GM19372 (cell line): ENCODE measurements at regions not wholly inside any gene's neighbourhood (a gene's known extent, or its start where the extent isn't known, plus 50 kb on each side); places are given as distances from the start of the nearest gene placed in this dataset.
"Not testable (repeated sequence)": the region's sequence is repeated elsewhere in the genome, so short reads cannot be mapped to it uniquely, and the experiment has no call there.

Experiments used
- ATAC-seq: cut with Tn5 transposase; IDR thresholded peaks from one replicate; pipeline ENCODE4 v1.9.1; 2021; ENCODE audit warnings: mild to moderate bottlenecking, low read depth, moderate library complexity; ENCODE audit not compliant: unreplicated experiment

- no peak for ATAC-seq
Observed at GRCh38 chr6:3919849-3920248, 70.7 kb downstream of the FAM50B start.

DNA sequence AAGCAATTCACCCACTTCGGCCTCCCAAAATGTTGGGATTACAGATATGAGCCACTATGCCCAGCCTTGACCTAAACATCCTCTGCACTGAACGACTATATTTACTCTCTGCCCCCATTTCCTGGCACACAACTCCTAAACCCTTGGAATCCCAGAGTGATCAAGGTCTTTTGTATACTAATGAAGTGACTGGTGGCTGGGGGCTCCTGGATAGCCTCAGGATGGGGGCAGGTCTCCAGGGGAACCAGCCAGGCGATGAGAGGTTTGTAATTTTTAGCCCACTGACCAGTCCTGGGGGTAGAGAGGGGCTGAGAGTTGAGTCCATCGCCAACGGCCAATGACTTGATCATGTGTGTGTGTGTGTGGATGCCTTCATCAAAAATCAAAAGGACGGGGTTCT lies 71.1 kb downstream of the FAM50B start:
- ATAC-seq: no peak

DNA sequence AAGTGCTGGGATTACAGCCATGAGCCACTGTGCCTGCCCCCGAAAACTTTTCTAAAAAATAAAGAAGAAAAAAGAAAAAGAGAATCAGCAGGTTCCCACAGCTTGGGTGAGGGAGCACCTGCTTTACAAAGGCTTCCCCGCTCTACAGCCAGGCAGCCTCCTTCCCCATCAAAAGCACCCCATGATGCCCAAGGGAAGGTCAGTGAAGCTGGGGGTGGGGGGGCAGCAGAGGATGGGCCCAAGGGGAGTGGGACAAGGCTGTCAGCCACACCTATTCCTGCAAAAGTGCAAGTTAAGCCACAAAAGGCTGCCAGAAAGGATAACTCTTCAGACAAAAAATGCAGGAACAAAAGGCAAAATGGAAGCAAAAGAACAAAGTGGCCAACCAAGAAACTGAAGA lies 72.5 kb downstream of the FAM50B start:
- no peak for ATAC-seq

- not testable (repeated sequence) for ATAC-seq
Observed at GRCh38 chr6:3922619-3923018, 73.4 kb downstream of the FAM50B start.

DNA sequence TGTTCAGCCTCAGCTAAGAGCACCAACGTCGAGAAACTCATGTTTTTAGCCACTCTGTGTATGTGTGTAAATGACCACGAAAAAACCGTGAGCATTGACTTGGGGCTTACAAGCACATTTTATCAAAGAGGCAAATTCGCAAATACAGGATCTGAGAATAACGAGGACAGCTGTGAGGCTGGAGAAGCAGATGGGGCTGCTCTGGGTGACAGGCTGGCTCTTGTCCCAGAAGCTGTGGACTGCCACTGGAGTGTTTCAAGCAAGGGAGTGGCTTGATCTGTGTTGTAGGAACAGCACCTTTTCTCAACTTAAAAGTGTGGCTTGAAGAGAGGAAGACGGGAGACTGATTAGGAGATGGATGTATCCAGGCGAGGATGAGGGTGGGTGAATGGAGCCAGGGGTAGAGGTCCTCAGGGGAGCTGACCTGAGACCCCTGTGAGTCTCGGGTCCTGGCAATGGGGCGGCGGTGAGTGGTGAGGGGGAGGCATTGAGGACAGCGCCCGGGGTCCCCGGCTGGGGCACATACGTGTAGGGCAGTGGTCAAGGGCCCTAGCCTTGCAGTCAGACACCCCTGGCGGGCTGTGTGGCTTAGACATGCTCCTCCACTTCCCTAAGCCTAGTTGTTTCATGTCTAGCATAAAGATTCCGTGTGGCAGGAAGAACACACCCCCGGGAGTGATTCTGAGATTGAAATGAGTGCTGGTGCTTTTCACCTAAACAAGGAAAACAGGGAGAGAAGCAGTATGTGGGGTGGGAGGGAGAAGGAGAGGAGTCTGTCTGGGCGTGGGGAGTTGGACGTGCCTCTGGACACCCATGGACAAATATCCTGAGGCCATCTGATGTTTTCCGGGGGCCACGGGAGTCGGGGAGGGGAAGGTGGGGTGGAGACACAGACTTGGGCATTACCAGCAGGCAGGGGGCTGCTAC lies 76.3 kb downstream of the FAM50B start:
- not testable (repeated sequence) for ATAC-seq

DNA sequence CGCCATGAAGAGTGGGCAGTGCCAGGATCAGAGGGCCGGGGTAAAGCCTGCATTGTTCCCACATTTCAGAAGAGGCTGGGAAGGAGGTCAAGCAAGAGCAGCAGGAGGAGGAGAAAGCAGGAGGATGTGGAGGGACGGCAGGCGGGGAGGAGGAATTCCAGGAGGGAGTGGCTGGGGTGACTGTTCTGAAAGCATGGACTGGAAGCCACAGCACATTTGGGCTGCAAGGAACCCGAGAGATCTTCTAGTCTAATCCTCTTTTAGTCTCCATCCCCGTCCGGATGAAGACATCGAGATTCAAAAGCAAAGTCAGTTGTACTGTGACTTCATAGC lies 76.9 kb downstream of the FAM50B start:
- no peak for ATAC-seq

- no peak for ATAC-seq
Observed at GRCh38 chr6:3928111-3928510, 78.9 kb downstream of the FAM50B start.

GRCh38 chr6:3929281-3929798 lies 80.2 kb downstream of the FAM50B start:
- no peak for ATAC-seq

DNA sequence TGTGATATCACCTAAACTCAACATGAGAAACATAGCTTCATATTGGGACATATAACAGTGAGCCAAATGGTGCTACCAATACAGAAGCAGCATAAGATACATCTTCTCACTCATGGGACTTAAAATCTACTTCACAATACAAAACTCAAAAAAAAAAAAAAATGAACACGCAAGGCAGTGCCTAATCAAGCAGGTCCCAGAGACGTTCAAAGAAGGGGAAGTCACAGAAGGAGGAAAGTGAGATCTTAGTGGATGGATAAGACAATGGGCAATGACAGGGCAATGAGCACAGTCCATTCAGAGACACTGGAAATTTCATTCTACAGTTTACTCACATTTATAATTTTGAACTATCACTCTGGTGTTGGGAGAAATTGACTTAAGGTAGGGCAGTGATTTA lies 88.3 kb downstream of the FAM50B start:
- no peak for ATAC-seq

DNA sequence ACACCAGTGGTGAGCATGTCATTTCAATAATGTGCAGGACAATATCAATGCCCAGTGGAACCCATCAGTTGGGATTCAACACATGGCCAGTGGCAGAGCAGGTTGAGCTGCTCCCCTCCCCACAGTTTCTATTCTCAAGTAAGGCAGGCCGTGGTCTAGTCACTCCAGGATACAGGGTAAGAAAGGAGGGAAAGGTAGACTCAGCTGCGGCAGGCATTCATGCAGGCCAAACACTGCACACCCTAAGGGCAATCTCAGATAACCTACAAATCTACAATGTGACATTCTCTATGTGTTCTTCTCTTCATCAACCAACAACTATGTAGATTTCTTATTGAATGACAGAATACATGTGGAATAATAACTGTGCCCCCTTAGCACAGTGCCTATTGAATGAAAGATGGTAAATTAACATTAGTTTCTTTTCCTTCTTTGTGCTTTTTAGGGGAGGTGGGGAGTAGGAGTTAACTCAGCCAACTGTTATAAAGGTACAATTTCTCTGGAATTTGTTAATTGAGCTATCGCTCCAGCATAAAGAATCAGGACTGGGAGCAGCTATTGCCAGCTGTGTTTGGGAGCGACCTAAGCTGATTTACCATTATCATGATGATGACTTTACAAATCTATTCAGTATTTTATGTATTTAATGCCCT lies 89.7 kb downstream of the FAM50B start:
- ATAC-seq: no peak

- no peak for ATAC-seq
Observed at GRCh38 chr6:3939368-3939958, 90.3 kb downstream of the FAM50B start.

DNA sequence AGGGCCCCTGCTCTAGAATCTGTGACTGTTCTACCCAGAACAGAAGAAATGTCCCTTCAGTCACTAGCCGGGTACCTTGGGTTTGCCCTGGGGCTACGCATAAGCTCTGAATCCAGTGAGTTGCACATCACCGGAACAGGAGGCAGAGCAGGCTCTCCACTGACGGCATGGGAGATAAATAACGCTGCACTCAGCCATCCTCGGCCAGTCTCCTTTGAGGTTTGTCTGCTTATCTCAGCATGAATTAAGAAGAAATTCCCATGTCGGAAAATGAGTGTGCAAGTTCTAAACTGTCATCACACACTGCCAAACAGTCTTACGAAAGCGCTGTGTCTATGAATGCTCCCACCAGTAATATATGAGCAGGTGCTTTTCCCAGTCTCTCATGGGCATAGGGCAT lies 90.8 kb downstream of the FAM50B start:
- no peak for ATAC-seq

DNA sequence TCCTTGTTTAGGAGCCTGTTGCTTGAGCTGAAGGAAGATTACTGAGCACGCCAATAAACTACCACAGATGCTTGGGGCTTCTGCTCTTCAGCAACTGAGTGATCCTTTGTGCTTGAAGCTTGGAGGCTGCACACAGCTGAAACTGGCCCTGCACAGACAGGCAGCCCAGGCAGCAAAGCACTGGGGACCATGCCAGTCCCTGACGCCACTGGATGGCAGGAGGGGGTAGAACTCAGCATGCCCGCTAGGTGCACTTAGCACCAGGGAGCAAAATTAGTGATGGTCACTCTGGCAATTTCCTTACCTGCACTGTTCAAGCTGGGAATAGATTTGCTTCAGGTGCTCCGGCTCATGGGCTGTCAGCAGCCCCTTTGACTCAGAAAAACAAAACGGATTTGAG lies 91.5 kb downstream of the FAM50B start:
- no peak for ATAC-seq

- no peak for ATAC-seq
Observed at GRCh38 chr6:3943331-3943765, 94.2 kb downstream of the FAM50B start.

DNA sequence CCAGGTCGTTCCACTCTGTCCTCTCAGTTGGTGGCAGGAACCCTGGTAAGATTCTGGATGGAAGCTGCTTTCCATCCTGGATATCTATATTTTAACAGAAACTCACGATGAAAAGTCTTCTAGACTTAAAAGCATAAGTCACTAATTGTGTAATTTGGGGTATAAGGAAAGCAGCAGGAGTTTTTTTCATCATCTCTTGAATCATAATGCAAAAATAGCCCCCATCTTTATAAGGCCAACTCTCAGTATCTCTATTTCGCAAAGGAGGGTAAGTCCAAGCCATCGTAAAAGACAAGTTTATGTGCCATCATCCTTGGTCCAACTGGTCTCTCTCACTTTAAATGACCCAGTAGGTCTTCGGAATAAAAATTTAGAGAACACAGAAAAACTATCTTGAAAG lies 95.1 kb downstream of the FAM50B start:
- ATAC-seq: no peak

DNA sequence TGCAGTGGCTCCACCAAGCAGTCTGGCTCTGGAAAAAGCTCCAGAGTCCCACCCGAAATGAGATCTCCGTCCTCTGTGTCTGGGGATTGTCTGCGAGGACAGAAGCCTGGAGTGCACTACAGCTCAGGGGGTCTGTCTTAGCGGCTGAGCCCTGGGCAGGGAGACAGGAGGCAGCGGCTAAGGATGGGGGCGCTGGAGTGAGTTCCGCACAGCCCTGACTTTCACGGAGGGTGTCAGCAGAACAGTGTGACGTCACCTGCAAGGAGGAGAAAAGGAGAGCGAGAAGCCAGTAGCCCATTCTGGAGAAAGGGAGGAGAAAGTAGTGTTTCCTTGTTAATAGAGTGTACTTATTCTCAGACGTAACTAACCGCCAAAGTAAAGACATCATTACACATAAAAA lies 97.6 kb downstream of the FAM50B start:
- ATAC-seq: no peak

- no peak for ATAC-seq
Observed at GRCh38 chr6:3948866-3949265, 99.7 kb downstream of the FAM50B start.

DNA sequence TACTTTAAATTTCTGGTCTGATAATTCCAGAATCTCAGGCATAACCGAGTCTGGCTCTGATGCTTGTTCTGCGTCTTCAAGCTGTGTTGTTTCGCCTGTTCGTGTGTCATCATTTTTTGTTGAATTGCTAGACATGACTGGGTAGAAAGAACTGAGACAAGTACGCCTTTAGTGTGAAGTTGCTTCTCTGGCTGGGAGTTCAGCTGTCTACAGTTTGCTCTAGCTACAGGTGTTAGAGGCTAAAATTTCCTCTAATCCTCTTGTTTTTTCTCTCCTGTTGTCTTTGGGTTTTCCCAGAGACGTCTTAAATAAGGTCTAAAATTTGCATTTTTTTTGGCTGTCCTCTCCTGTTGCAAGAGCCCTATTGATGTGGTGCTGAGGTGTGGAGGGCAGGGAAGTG lies 100.3 kb downstream of the FAM50B start:
- no peak for ATAC-seq

- no peak for ATAC-seq
Observed at GRCh38 chr6:3956054-3956453, 106.9 kb downstream of the FAM50B start.

- no peak for ATAC-seq
Observed at GRCh38 chr6:3957321-3957720, 108.1 kb downstream of the FAM50B start.

DNA sequence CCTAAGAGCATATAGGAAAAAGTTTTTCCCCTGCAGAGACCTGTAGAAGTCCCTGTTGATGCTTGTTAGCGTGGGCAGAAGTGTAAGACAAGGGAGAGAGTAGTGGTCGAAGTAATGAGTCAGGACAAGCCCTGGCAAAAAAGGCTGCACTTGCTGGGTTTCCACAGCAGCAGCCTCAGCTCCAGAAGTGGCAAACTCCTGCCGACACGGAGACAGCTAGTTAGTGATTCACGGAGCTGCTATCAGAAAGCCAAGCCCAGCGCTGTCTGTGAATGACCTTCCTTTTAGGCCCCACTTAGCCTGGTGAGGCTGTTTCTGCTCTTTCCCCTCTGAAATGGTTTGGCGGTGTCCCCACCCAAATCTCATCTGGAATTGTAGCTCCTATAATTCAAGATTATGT lies 109.1 kb downstream of the FAM50B start:
- no peak for ATAC-seq
